HAP-1 (cell line): ENCODE measurements at regions not wholly inside any gene's neighbourhood (a gene's known extent, or its start where the extent isn't known, plus 50 kb on each side); places are given as distances from the start of the nearest gene placed in this dataset.
"Not testable (repeated sequence)": the region's sequence is repeated elsewhere in the genome, so short reads cannot be mapped to it uniquely, and the experiment has no call there.

Experiments
- DNase-seq, 2 experiments: peaks; one replicate each; pipeline ENCODE4 v3.0.0-alpha.2; 2016 to 2020; ENCODE audit warnings: low spot score in 2 of 2
- H3K27me3 ChIP-seq: fragments of 250-450 bp; sonication (Bioruptor Pico); 2 replicates; pipeline ENCODE4 v1.5.1; 2020; ENCODE audit warnings: low read depth, mild to moderate bottlenecking, moderate library complexity
- H3K36me3 ChIP-seq: fragments of 250-450 bp; sonication (Bioruptor Pico); replicated peaks from 2 replicates; pipeline ENCODE4 v1.5.1; 2020; ENCODE audit warnings: mild to moderate bottlenecking
- H3K4me1 ChIP-seq: fragments of 250-450 bp; sonication (Bioruptor Pico); 2 replicates; pipeline ENCODE4 v1.5.1; 2020; ENCODE audit warnings: mild to moderate bottlenecking
- H3K4me3 ChIP-seq: fragments of 250-450 bp; sonication (Bioruptor Pico); 2 replicates; pipeline ENCODE4 v1.5.1; 2020; ENCODE audit warnings: mild to moderate bottlenecking, moderate library complexity
- H3K9me3 ChIP-seq: fragments of 250-450 bp; sonication (Bioruptor Pico); 2 replicates; pipeline ENCODE4 v1.5.1; 2020; ENCODE audit warnings: mild to moderate bottlenecking, moderate library complexity
- in situ Hi-C: fragments of 300-500 bp; cut with MboI; formaldehyde crosslinking; loops from 3 replicates; pipeline ENCODE4 v1.14.3; 2020; ENCODE audit warnings: low sequenced_read_pairs, inconsistent platforms, mixed read lengths

DNA sequence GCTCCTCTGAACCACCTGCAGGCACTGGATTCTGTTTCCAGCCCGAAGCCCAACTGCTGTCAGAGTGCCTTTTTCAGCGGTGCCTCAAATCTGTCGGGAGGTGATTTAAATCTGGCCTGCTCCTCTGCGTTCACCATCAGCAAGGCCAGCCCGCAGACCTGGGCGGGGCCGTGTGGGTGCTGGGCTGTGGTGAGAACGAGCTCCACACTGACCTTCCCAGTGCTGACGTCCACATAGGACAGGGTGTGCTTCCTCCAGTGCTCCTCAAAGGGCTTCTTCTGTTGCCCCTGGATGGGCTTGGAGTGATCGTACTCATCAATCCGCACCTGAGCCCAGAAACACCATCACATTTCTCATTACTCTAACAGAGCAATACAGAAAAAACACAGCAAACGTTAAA, 56.9 kb upstream of the TNK2 start:
- in situ Hi-C loops, DNase-seq, H3K4me1 ChIP-seq, H3K27me3 ChIP-seq, H3K4me3 ChIP-seq, H3K9me3 ChIP-seq: not testable (repeated sequence)
- H3K36me3 ChIP-seq: peaks cover 15% of the 10 kb centered on the region

DNA sequence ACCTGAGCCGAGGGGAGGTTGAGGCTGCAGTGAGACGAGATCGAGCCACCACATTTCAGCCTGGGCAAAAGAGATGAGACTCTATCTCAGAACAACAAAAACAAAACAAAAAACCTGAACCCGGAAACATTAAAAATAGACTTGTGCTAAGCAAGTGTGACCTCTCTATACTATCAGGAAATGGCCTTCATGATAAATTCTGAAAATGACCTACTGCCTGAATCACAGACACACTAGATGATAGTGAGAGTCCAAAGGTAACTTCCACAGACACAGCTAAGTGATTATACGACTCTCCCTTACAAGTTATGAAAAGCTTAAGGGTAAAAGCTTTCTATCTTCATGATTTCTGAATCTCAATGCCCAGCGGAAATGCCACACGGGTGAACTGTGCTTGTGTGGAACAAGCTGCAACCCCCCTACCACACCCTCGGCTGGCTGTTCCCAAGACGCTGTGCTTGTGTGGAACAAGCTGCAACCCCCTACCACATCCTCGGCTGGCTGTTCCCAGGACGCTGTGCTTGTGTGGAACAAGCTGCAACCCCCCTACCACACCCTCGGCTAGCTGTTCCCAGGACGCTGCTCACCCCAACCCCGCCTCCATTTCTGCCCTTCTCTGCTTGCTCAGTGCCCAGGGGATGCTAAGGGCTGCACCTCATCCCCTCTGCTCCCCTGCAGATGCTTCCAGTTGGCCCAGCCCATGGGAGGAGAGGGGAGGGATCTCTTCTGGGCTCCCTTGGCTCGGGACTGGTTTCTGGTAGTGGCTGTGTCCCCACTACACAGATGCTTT, 56.2 kb upstream of the TNK2 start:
- DNase-seq, in situ Hi-C loops: not testable (repeated sequence)
- peaks cover 10% of the 10 kb centered on the region; the same call in 1 of the 2 replicates for H3K36me3 ChIP-seq

DNA sequence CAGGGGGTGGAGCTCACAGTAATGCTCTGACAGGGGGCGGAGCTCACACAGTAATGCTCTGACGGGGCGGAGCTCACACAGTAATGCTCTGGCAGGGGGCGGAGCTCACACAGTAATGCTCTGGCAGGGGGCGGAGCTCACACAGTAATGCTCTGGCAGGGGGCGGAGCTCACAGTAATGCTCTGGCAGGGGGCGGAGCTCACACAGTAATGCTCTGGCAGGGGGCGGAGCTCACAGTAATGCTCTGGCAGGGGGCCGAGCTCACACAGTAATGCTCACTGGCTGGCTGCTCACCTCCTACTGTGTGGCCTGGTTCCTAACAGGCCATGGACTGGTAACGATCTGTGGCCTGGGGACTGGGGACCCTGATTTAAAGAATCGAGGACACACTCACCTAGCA, 53.9 kb upstream of the TNK2 start:
- H3K4me1 ChIP-seq, H3K36me3 ChIP-seq, H3K27me3 ChIP-seq, DNase-seq, in situ Hi-C loops, H3K9me3 ChIP-seq, H3K4me3 ChIP-seq: not testable (repeated sequence)

More for the DNA sequence above, 56.2 kb upstream of the TNK2 start:
- not testable (repeated sequence) for H3K9me3 ChIP-seq, H3K4me1 ChIP-seq, H3K4me3 ChIP-seq, H3K27me3 ChIP-seq

DNA sequence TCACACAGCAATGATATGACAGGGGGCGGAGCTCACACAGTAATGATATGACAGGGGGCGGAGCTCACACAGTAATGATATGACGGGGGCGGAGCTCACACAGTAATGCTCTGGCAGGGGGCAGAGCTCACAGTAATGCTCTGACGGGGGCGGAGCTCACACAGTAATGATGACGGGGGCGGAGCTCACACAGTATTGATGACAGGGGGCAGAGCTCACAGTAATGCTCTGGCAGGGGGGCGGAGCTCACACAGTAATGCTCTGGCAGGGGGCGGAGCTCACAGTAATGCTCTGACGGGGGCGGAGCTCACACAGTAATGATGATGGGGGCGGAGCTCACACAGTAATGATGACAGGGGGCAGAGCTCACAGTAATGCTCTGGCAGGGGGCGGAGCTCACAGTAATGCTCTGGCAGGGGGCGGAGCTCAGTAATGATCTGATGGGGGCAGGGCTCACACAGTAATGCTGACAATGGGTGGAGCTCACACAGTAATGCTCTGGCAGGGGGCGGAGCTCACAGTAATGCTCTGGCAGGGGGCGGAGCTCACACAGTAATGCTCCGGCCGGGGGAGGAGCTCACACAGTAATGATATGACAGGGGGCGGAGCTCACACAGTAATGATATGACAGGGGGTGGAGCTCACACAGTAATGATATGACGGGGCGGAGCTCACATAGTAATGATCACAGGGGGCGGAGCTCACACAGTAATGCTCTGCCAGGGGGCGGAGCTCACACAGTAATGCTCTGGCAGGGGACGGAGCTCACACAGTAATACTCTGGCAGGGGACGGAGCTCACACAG, 52.8 kb upstream of the TNK2 start:
- H3K36me3 ChIP-seq, H3K27me3 ChIP-seq, H3K9me3 ChIP-seq, H3K4me3 ChIP-seq, in situ Hi-C loops, H3K4me1 ChIP-seq: not testable (repeated sequence)
- peak; percentile 3 to 64 for DNase-seq

DNA sequence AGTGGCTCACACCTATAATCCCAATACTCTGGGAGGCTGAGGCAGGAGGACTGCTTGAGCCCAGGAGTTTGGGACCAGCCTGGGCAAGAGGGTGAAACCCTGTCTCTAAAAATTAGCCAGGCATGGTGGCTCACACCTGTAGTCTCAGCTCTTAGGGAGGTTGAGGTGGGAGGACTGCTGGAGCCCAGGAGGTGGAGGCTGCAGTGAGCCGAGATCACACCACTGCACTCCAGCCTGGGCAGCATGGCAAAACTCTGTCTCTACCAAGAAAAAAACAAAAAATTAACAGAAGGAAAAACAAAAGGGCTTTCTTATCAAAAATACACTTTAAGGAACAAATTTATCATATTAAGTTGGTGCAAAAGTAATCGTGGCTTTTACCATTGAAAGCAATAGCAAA, 51.8 kb upstream of the TNK2 start:
- DNase-seq, H3K4me3 ChIP-seq, H3K9me3 ChIP-seq, H3K36me3 ChIP-seq, in situ Hi-C loops, H3K27me3 ChIP-seq, H3K4me1 ChIP-seq: not testable (repeated sequence)

DNA sequence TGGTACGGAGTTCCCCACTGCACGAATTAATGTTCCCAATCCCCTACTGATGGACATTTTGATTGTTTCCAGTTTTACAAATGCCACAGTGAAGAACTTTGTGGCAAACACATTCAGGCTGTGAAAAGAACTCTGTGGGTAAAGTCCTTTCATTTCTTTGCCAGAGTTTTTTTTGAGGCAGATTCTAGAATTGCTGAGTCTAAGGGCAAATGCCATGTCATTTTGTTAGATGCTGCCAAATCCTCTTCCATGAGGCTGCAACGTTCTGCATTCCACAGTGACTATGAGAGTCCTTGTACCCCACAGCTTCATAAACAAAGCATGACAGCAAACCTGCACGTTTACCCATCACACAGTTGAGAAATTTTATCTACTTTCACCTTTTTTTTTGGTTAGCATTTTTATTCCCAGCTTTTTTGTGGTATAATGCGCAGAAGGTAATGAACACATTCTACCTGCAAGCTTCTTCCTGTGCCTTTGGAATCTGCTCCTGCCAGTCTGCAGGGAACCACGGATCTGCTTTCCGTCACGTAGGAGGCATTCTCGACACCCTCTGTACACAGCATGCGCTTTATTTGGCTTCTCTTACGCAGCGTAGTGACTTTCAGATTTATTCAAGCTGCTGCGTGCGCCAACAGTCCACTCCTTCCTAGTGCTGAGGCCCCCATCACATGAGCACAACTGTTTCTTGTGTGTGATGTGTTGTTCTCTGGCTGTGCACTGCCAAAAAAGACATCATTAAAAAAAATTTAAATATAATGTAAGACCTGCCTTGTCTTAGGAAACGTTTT, 51.2 kb upstream of the TNK2 start:
- H3K4me1 ChIP-seq, H3K27me3 ChIP-seq, in situ Hi-C loops, H3K4me3 ChIP-seq, H3K9me3 ChIP-seq, H3K36me3 ChIP-seq, DNase-seq: not testable (repeated sequence)

DNA sequence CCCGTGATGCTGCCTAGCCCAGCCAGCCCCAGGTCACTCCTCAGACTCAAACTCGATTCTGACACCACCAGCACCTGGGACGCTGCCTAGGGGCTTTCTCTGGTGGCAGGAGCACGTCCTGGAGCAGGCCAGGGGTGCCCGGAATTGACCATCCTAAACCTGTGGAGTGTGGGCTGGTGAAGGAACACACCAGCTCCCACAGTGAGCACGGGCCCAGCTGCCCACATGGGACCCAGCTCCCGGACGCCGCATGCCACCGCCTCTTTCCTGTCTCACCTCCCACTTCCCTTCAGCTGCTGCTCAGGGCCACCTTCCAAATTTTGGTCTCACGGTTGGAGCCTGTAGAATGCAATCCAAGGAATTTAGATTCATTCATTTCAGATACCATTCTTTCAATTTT, 50.4 kb upstream of the TNK2 start:
- H3K9me3 ChIP-seq, in situ Hi-C loops, DNase-seq, H3K4me3 ChIP-seq, H3K36me3 ChIP-seq, H3K27me3 ChIP-seq, H3K4me1 ChIP-seq: not testable (repeated sequence)
